Activated T-helper 17 cell treated with anti-CD3 and anti-CD28 coated beads, Interleukin-2, amount 50 U/mL, for 72 hours (primary cell): ENCODE measurements at regions not wholly inside any gene's neighbourhood (a gene's known extent, or its start where the extent isn't known, plus 50 kb on each side); places are given as distances from the start of the nearest gene placed in this dataset.
"Not testable (repeated sequence)": the region's sequence is repeated elsewhere in the genome, so short reads cannot be mapped to it uniquely, and the experiment has no call there.

Experiments used
- ATAC-seq: fragments of 150-1000 bp; cut with Tn5 transposase; replicated peaks from 2 replicates; pipeline ENCODE4 v1.10.0; 2021; ENCODE audit warnings: mild to moderate bottlenecking, moderate library complexity
- H3K27ac Mint-ChIP-seq: one replicate; pipeline ENCODE4 v1.8.0; 2022; ENCODE audit warnings: mixed read lengths
- H3K27me3 Mint-ChIP-seq: one replicate; pipeline ENCODE4 v1.8.0; 2022; ENCODE audit warnings: mixed read lengths
- H3K36me3 Mint-ChIP-seq: one replicate; pipeline ENCODE4 v1.8.0; 2022; ENCODE audit warnings: low read depth, mild to moderate bottlenecking, mixed read lengths
- H3K4me1 Mint-ChIP-seq: one replicate; pipeline ENCODE4 v1.8.0; 2022; ENCODE audit warnings: mixed read lengths
- H3K4me3 Mint-ChIP-seq: one replicate; pipeline ENCODE4 v1.8.0; 2022; ENCODE audit warnings: mild to moderate bottlenecking, mixed read lengths
- H3K9me3 Mint-ChIP-seq: one replicate; pipeline ENCODE4 v1.8.0; 2022; ENCODE audit warnings: mixed read lengths

GRCh38 chr17:61539728-61540127, 51.3 kb downstream of the NACA2 start:
- H3K36me3 Mint-ChIP-seq, H3K4me3 Mint-ChIP-seq, H3K9me3 Mint-ChIP-seq, H3K27ac Mint-ChIP-seq, H3K4me1 Mint-ChIP-seq, ATAC-seq, H3K27me3 Mint-ChIP-seq: not testable (repeated sequence)

- peaks cover 6% of the 10 kb centered on the region for H3K27me3 Mint-ChIP-seq
- no peak overlapping the region for H3K4me3 Mint-ChIP-seq
- no peak for ATAC-seq
- H3K9me3 Mint-ChIP-seq, result peaks cover 4% of the 10 kb centered on the region
- peaks cover 4% of the 10 kb centered on the region for H3K4me1 Mint-ChIP-seq
- no peaks in the 10 kb centered on the region for H3K36me3 Mint-ChIP-seq
- H3K27ac Mint-ChIP-seq, result no peak overlapping the region
These were observed 52.5 kb downstream of the NACA2 start for GRCh38 chr17:61538480-61538879.

GRCh38 chr17:61537264-61537771, 53.7 kb downstream of the NACA2 start:
- Mint-ChIP-seq H3K27me3 (peaks cover 6% of the 10 kb centered on the region), H3K36me3 (no peaks in the 10 kb centered on the region), H3K4me1 (peaks cover 4% of the 10 kb centered on the region), H3K4me3 (no peak overlapping the region), H3K9me3 (peaks cover 4% of the 10 kb centered on the region), H3K27ac (no peak overlapping the region)
- no peak for ATAC-seq

GRCh38 chr17:61536422-61536955, 54.5 kb downstream of the NACA2 start:
- Mint-ChIP-seq H3K9me3 (peaks cover 4% of the 10 kb centered on the region), H3K4me3 (peak overlapping the region; percentile 18), H3K27ac (no peak overlapping the region)

More at GRCh38 chr17:61536422-61536955, 54.5 kb downstream of the NACA2 start:
- Mint-ChIP-seq H3K4me1 (peaks cover 4% of the 10 kb centered on the region), H3K36me3 (no peaks in the 10 kb centered on the region), H3K27me3 (peaks cover 4% of the 10 kb centered on the region)
- no peak for ATAC-seq
